Prostate gland (tissue), 2 donors: ENCODE measurements at regions not wholly inside any gene's neighbourhood (a gene's known extent, or its start where the extent isn't known, plus 50 kb on each side); places are given as distances from the start of the nearest gene placed in this dataset.

ENCODE experiments used
- DNase-seq: peaks from one replicate; pipeline ENCODE4 v3.0.0-alpha.2; 2019; ENCODE audit warnings: low spot score
- H3K27ac ChIP-seq, 2 donors: fragments of 200-600 bp; sonication (generic); 2 replicates each; pipeline ENCODE4 v1.5.1; 2017 to 2019
- H3K27me3 ChIP-seq: fragments of 200-600 bp; sonication (generic); replicated peaks from 2 replicates; pipeline ENCODE4 v1.5.1; 2019; ENCODE audit not compliant: insufficient read depth
- H3K36me3 ChIP-seq, 2 donors: fragments of 200-600 bp; sonication (generic); 1 replicate in 1 of 2; 2 replicates in 1 of 2; pipeline versions ENCODE4 v1.5.1 to v1.8.1; 2017 to 2019
- H3K4me1 ChIP-seq: fragments of 200-600 bp; sonication (generic); replicated peaks from 2 replicates; pipeline ENCODE4 v1.5.1; 2019
- H3K4me3 ChIP-seq, 2 donors: fragments of 200-600 bp; sonication (generic); 2 replicates each; pipeline ENCODE4 v1.5.1; 2017 to 2019
- H3K9me3 ChIP-seq: fragments of 200-600 bp; sonication (generic); 2 replicates; pipeline ENCODE4 v1.5.1; 2017
- POLR2A ChIP-seq: fragments of 450-650 bp; IDR thresholded peaks from one replicate; pipeline ENCODE4 v1.6.1; 2016; ENCODE audit warnings: antibody characterized with exemption, mild to moderate bottlenecking
- POLR2AphosphoS5 ChIP-seq: sonication (generic); formaldehyde crosslinking; IDR thresholded peaks from one replicate; pipeline ENCODE4 v1.6.1; 2017; ENCODE audit warnings: antibody characterized with exemption
- WGBS: methylation state at CpG from one replicate; pipeline ENCODE4 v1.1.5; 2018; 5-methylcytosine and 5-hydroxymethylcytosine counted together
- intact Hi-C: fragments of 100-400 bp; cut with DNase I; formaldehyde crosslinking; loops from one replicate; pipeline ENCODE4 v1.14.2; 2022
- TF ChIP-seq, protein P1 (sequence below), 4 experiments: fragments of 200-600 bp in 2 of 4; fragments of 450-650 bp in 2 of 4; sonication (generic) in 2 of 4; IDR thresholded peaks; 1 replicate in 3 of 4; 2 replicates in 1 of 4; pipeline ENCODE4 v1.5.1; 2016 to 2019; ENCODE audit warnings: antibody characterized with exemption in 4 of 4, mild to moderate bottlenecking in 2 of 4, moderate library complexity in 2 of 4

DNA sequence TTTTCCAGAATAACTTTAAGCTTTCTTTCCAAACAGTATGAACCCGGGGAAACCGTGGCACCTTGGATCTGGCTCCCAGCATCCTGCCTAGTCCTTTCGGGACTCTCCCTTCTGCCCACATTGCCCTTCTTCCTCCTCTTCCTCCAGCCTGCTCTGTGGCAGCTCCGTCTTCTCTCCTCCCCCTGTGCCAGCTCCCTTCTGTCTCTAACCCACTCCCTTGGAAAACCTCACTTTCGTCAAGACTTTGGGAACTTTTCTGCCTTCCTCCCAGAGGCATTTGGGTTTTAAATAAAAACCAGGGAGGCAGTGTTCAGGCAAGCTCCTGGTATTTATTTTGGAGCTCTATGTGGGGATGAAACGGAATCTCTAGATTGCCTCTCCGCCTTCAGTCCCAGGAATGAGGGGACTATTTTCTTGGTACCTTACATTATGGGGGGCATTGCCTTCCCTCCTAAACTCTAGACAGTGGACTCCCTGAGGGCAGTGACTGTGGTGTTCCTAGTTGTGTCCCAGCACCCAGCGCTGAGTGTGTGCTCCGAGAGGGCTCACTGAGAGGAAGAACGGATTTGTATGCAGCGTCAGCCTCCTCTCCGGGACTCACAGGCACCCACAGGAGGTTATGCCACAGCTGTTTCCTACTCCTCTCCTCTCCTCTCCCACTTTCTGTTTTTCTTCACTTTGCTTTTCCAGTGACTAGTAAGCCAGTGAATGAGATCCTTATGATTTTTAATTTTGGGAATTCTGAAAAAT lies 105.4 kb upstream of the MRPS22 start:
- no peak overlapping the region for H3K4me3 ChIP-seq
- H3K27me3 ChIP-seq: no peaks in the 10 kb centered on the region
- TF ChIP-seq POLR2AphosphoS5 (no peak), POLR2A (no peak)
- TF ChIP-seq, protein P1, sequence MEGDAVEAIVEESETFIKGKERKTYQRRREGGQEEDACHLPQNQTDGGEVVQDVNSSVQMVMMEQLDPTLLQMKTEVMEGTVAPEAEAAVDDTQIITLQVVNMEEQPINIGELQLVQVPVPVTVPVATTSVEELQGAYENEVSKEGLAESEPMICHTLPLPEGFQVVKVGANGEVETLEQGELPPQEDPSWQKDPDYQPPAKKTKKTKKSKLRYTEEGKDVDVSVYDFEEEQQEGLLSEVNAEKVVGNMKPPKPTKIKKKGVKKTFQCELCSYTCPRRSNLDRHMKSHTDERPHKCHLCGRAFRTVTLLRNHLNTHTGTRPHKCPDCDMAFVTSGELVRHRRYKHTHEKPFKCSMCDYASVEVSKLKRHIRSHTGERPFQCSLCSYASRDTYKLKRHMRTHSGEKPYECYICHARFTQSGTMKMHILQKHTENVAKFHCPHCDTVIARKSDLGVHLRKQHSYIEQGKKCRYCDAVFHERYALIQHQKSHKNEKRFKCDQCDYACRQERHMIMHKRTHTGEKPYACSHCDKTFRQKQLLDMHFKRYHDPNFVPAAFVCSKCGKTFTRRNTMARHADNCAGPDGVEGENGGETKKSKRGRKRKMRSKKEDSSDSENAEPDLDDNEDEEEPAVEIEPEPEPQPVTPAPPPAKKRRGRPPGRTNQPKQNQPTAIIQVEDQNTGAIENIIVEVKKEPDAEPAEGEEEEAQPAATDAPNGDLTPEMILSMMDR (IDR thresholded peaks at IDR 0.05): no peak
- no peaks in the 10 kb centered on the region for H3K36me3 ChIP-seq
- intact Hi-C loops: no loop called here
- H3K4me1 ChIP-seq: no peaks in the 10 kb centered on the region
- H3K9me3 ChIP-seq: no peaks in the 10 kb centered on the region
- DNase-seq: no peak
- no peak overlapping the region for H3K27ac ChIP-seq
- 59% methylated on average over 12 of the region's 12 CpGs for WGBS

- TF ChIP-seq, protein P1 (IDR thresholded peaks at IDR 0.05): no peak
- TF ChIP-seq POLR2A (no peak), POLR2AphosphoS5 (no peak)
- no peak for DNase-seq
- H3K9me3 ChIP-seq: no peaks in the 10 kb centered on the region
- no peak overlapping the region for H3K27ac ChIP-seq
- H3K27me3 ChIP-seq: no peaks in the 10 kb centered on the region
- intact Hi-C loops: no loop called here
- H3K4me3 ChIP-seq: no peak overlapping the region
- H3K4me1 ChIP-seq: no peaks in the 10 kb centered on the region
- H3K36me3 ChIP-seq: no peaks in the 10 kb centered on the region
Observed at GRCh38 chr3:139239550-139239949, 104.3 kb upstream of the MRPS22 start.

- DNase-seq: no peak
- Histone ChIP-seq H3K4me3 (no peak overlapping the region), H3K4me1 (no peaks in the 10 kb centered on the region), H3K27ac (no peak overlapping the region), H3K27me3 (no peaks in the 10 kb centered on the region), H3K9me3 (no peaks in the 10 kb centered on the region), H3K36me3 (no peaks in the 10 kb centered on the region)
- TF ChIP-seq POLR2AphosphoS5: no peak
- TF ChIP-seq, protein P1 (IDR thresholded peaks at IDR 0.05): no peak
- TF ChIP-seq POLR2A: no peak
- WGBS: 70% methylated on average over 2 of the region's 2 CpGs
- intact Hi-C loops: no loop called here
Observed at GRCh38 chr3:139241783-139242182, 102.0 kb upstream of the MRPS22 start.

GRCh38 chr3:139243710-139244109 lies 100.1 kb upstream of the MRPS22 start:
- H3K4me1 ChIP-seq: no peaks in the 10 kb centered on the region
- H3K27me3 ChIP-seq: no peaks in the 10 kb centered on the region
- no peak overlapping the region for H3K4me3 ChIP-seq
- no peaks in the 10 kb centered on the region for H3K36me3 ChIP-seq
- TF ChIP-seq POLR2AphosphoS5 (no peak), POLR2A (no peak)
- TF ChIP-seq, protein P1 (IDR thresholded peaks at IDR 0.05): no peak
- no peak overlapping the region for H3K27ac ChIP-seq
- WGBS: 84% methylated on average over 4 of the region's 4 CpGs
- intact Hi-C loops: no loop called here
- no peak for DNase-seq
- no peaks in the 10 kb centered on the region for H3K9me3 ChIP-seq

- H3K9me3 ChIP-seq: no peaks in the 10 kb centered on the region
- intact Hi-C loops: no loop called here
- DNase-seq: no peak
- no peaks in the 10 kb centered on the region for H3K36me3 ChIP-seq
- H3K4me1 ChIP-seq: no peaks in the 10 kb centered on the region
- H3K27ac ChIP-seq: no peak overlapping the region
- no peaks in the 10 kb centered on the region for H3K27me3 ChIP-seq
- 89% methylated on average over 4 of the region's 4 CpGs for WGBS
- no peak overlapping the region for H3K4me3 ChIP-seq
- TF ChIP-seq POLR2AphosphoS5 (no peak), POLR2A (no peak)
- TF ChIP-seq, protein P1 (IDR thresholded peaks at IDR 0.05): no peak
Observed at GRCh38 chr3:139248593-139249255, 95.1 kb upstream of the MRPS22 start.
